Sigmoid colon (tissue), 6 donors: ENCODE measurements at regions not wholly inside any gene's neighbourhood (a gene's known extent, or its start where the extent isn't known, plus 50 kb on each side); places are given as distances from the start of the nearest gene placed in this dataset.

Experiments
- DNase-seq: peaks from one replicate; pipeline ENCODE4 v3.0.0-alpha.2; 2019
- H3K27ac ChIP-seq, 4 donors: fragments of 200-600 bp; sonication (generic); one replicate each; pipeline ENCODE4 v1.5.1; 2016 to 2019; ENCODE audit warnings: mild to moderate bottlenecking in 1 of 4
- H3K27me3 ChIP-seq, 3 donors: fragments of 200-600 bp; sonication (generic); one replicate each; pipeline ENCODE4 v1.5.1; 2019; ENCODE audit warnings: mild to moderate bottlenecking in 1 of 3
- H3K36me3 ChIP-seq, 4 donors: fragments of 200-600 bp; sonication (generic); one replicate each; pipeline ENCODE4 v1.5.1; 2016 to 2019
- H3K4me1 ChIP-seq, 4 donors: fragments of 200-600 bp; sonication (generic); one replicate each; pipeline ENCODE4 v1.5.1; 2017 to 2019
- H3K4me3 ChIP-seq, 4 donors: fragments of 200-600 bp; sonication (generic); one replicate each; pipeline ENCODE4 v1.5.1; 2017 to 2019; ENCODE audit warnings: mild to moderate bottlenecking in 2 of 4, moderate library complexity in 1 of 4
- H3K9me3 ChIP-seq, 4 donors: fragments of 200-600 bp in 3 of 4; sonication (generic) in 3 of 4; one replicate each; pipeline versions ENCODE4 v1.5.1 to v1.6.1; 2013 to 2019
- CTCF ChIP-seq, 4 experiments: fragments of 450-650 bp in 3 of 4; fragments of 200-600 bp in 1 of 4; IDR thresholded peaks; one replicate each; pipeline ENCODE4 v1.5.1; 2016 to 2019; ENCODE audit warnings: antibody characterized with exemption in 4 of 4, mild to moderate bottlenecking in 3 of 4, moderate library complexity in 2 of 4
- EP300 ChIP-seq, 4 donors: sonication (generic); formaldehyde crosslinking; IDR thresholded peaks; one replicate each; pipeline ENCODE4 v1.6.1; 2017; ENCODE audit warnings: antibody characterized with exemption in 4 of 4
- POLR2A ChIP-seq, 2 donors: fragments of 450-650 bp; IDR thresholded peaks; one replicate each; pipeline ENCODE4 v1.6.1; 2016; ENCODE audit warnings: antibody characterized with exemption in 2 of 2, mild to moderate bottlenecking in 2 of 2, moderate library complexity in 2 of 2
- POLR2AphosphoS5 ChIP-seq, 4 donors: sonication (generic); formaldehyde crosslinking; IDR thresholded peaks; one replicate each; pipeline ENCODE4 v1.6.1; 2017; ENCODE audit warnings: antibody characterized with exemption in 4 of 4
- WGBS, 2 donors: extraction: QIAGEN DNeasy Blood & Tissue Kit; methylation state at CpG; one replicate each; pipeline ENCODE4 v1.1.7; 2013; 5-methylcytosine and 5-hydroxymethylcytosine counted together
- intact Hi-C: fragments of 100-400 bp; cut with DNase I; formaldehyde crosslinking; loops from one replicate; pipeline ENCODE4 v1.15.1; 2023
- donor health status: healthy with polysubstance abuse.
- donor health status: healthy.

GRCh38 chr10:121405549-121405948, 192.7 kb downstream of the FGFR2 start:
- intact Hi-C loops, result no loop called here
- no peaks in the 10 kb centered on the region for H3K27me3 ChIP-seq
- no peak for TF ChIP-seq POLR2AphosphoS5 (IDR thresholded peaks at IDR 0.05)
- no peak for TF ChIP-seq EP300 (IDR thresholded peaks at IDR 0.05)
- TF ChIP-seq CTCF (IDR thresholded peaks at IDR 0.05), result no peak
- TF ChIP-seq POLR2A (IDR thresholded peaks at IDR 0.05), result no peak
- no peaks in the 10 kb centered on the region for H3K36me3 ChIP-seq
- H3K27ac ChIP-seq, result no peak overlapping the region
- 95 to 96% methylated on average over 2 of the region's 2 CpGs for WGBS, 2 donors
- H3K9me3 ChIP-seq, result no peaks in the 10 kb centered on the region
- DNase-seq, result no peak
- no peaks in the 10 kb centered on the region for H3K4me1 ChIP-seq
- H3K4me3 ChIP-seq, result no peak overlapping the region

DNA sequence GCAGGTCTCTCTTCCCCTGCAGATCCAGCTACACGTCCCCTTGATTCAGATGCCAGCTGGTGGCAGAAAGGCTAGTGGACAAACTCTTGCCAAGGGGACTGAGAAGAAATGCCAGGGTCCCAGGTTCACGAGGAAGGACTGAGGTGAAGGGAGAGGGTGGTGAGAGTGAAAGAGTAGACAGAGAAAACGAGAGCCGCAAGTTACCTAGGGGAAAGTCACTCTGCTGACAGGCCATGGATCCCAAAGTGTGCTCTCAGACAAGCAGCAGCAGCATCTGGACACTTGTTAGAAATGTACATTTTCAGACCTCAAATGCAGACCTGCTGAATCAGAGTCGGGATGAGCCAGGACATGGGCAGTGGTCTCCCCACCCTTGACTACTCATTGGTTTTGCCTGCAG, 192.3 kb downstream of the FGFR2 start:
- H3K27ac ChIP-seq, result no peak overlapping the region
- no peak for TF ChIP-seq POLR2AphosphoS5 (IDR thresholded peaks at IDR 0.05)
- no peaks in the 10 kb centered on the region for H3K27me3 ChIP-seq
- intact Hi-C loops, result no loop called here
- H3K36me3 ChIP-seq, result no peaks in the 10 kb centered on the region
- H3K9me3 ChIP-seq, result no peaks in the 10 kb centered on the region
- 93% methylated on average over 5 of the region's 5 CpGs for WGBS, 2 donors
- no peaks in the 10 kb centered on the region for H3K4me1 ChIP-seq
- DNase-seq, result no peak
- H3K4me3 ChIP-seq, result no peak overlapping the region

DNA sequence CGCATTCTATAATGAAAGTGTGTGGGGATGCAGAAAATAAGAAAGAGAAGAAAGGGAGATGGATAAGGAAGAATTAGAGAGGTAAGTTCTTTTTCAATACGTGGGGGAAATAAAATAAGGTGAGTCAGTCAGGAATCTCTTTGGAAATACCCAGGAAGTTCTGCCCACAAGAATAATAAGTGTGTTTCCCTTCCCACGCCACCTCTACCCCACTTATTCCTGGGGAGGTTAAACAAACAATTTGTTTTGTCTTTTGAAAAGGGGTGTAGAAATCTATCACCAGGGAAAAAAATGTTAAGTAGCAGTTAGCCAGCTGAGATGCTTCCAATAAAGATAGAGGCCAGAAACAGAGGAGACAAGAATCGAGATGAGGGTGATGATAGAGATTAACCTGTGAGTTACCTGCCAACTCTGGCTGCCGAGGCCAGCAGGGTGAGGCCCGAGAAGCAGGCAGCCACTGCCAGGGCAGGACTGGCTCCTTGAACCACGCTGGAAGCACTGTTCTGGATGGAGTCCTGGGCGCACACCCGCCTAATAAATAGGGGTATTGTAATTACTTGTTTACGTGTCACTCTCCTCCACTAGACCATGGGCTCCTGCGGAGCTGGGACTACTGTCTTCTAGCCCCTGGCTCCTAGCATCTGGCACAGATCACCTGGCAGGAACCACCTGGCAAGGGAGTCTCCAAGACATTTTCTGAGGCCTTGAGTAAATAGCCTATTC, 191.3 kb downstream of the FGFR2 start:
- Histone ChIP-seq H3K27me3 (no peaks in the 10 kb centered on the region), H3K9me3 (no peaks in the 10 kb centered on the region), H3K4me3 (no peak overlapping the region), H3K4me1 (no peaks in the 10 kb centered on the region), H3K27ac (no peak overlapping the region), H3K36me3 (no peaks in the 10 kb centered on the region)
- no peak for DNase-seq
- TF ChIP-seq EP300 (IDR thresholded peaks at IDR 0.05), result no peak
- no peak for TF ChIP-seq POLR2A (IDR thresholded peaks at IDR 0.05)
- no peak for TF ChIP-seq CTCF (IDR thresholded peaks at IDR 0.05)
- no peak for TF ChIP-seq POLR2AphosphoS5 (IDR thresholded peaks at IDR 0.05)
- 54 to 66% methylated on average over 11 of the region's 11 CpGs for WGBS, 2 donors
- intact Hi-C loops, result no loop called here

DNA sequence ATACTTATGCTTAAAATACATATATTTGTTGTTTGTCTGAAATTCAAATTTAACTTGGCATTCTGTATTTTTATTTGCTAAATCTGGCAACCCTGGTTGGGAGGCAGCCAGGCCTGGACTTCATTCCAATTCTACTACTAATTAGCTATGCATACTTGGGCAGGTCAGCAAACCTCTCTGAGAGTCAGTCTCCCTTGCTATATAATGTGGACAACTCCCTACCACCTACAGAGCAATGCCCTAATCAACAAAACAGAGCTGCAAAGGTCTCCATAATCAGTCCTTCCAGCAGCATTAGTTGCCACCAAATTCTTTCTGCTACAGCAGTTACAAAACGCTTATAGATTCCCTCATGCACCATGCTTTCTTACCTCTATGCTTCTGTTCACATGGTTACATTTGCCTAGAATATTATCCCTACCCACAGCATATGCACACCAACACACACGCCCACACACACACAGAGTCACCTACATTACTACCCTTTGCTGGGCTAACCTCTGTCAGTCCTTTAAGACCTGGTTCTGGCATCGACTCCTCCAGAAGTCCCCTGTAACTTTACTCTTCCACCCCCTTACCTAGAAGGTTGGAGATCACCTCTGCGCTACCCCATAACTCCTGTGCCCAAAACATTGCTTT, 188.7 kb downstream of the FGFR2 start:
- 91% methylated on average over 4 of the region's 4 CpGs for WGBS, 2 donors
- no peaks in the 10 kb centered on the region for H3K9me3 ChIP-seq
- no peak overlapping the region for H3K27ac ChIP-seq
- no peak overlapping the region for H3K4me3 ChIP-seq
- intact Hi-C loops, result no loop called here
- H3K4me1 ChIP-seq, result peaks cover 0 to 9% (median 5%) of the 10 kb centered on the region in 4 donors
- DNase-seq, result no peak
- no peaks in the 10 kb centered on the region for H3K27me3 ChIP-seq
- H3K36me3 ChIP-seq, result no peaks in the 10 kb centered on the region
- no peak for TF ChIP-seq POLR2AphosphoS5 (IDR thresholded peaks at IDR 0.05)
- no peak for TF ChIP-seq EP300 (IDR thresholded peaks at IDR 0.05)
- no peak for TF ChIP-seq CTCF (IDR thresholded peaks at IDR 0.05)
- TF ChIP-seq POLR2A (IDR thresholded peaks at IDR 0.05), result no peak

DNA sequence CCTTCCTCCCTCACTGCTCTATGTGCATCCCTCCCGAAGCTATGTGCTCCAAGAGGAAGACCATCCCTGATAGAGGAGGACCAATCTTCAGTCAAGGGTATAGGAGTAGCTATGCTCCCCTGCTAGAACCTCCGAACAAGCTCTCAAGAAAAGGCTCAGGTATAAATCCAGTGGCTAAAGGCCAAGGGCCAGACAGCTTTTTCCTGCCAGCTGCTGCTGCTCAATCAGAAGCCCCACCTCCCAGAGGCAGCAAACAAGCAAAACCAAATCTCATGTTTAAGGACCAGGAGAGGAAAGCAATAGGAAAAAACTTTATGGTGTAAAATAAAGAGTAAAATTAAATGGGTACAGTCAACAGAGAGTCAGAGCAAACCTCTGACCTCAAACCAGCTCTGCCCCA, 187.2 kb downstream of the FGFR2 start:
- TF ChIP-seq CTCF (IDR thresholded peaks at IDR 0.05) (no peak), EP300 (IDR thresholded peaks at IDR 0.05) (no peak), POLR2A (IDR thresholded peaks at IDR 0.05) (no peak), POLR2AphosphoS5 (IDR thresholded peaks at IDR 0.05) (no peak)
- H3K36me3 ChIP-seq, result no peaks in the 10 kb centered on the region
- H3K4me1 ChIP-seq, result peaks cover 0 to 17% (median 11%) of the 10 kb centered on the region in 4 donors
- 37 to 56% methylated on average over 2 of the region's 2 CpGs for WGBS, 2 donors
- H3K27me3 ChIP-seq, result no peaks in the 10 kb centered on the region
- no peak overlapping the region for H3K4me3 ChIP-seq
- H3K27ac ChIP-seq, result no peak overlapping the region
- H3K9me3 ChIP-seq, result no peaks in the 10 kb centered on the region
- intact Hi-C loops, result no loop called here
- DNase-seq, result no peak
